SK-N-SH (cell line): ENCODE measurements at regions not wholly inside any gene's neighbourhood (a gene's known extent, or its start where the extent isn't known, plus 50 kb on each side); places are given as distances from the start of the nearest gene placed in this dataset.

Experiments
- CTCF ChIA-PET: fragments of 300-600, 350-600 bp; formaldehyde crosslinking; extraction: SDS; loops from one replicate; lab custom pipeline; 2021; lab: Yijun Ruan, JAX
- POLR2A ChIA-PET: fragments of 350-600 bp; sonication (Branson Sonifier 250); formaldehyde crosslinking; extraction: SDS; loops from one replicate; lab custom pipeline; 2020; ENCODE audit warnings: antibody characterized with exemption, inconsistent platforms; lab: Yijun Ruan, JAX
- DNase-seq: peaks from one replicate; pipeline ENCODE4 v3.0.0; 2012
- H2AFZ ChIP-seq: fragments of 200-600 bp; sonication (generic); 2 replicates; pipeline ENCODE4 v1.8.1; 2016; ENCODE audit warnings: antibody characterized with exemption, mild to moderate bottlenecking, low read depth
- H3F3A ChIP-seq: fragments of 200-600 bp; sonication (generic); replicated peaks from 2 replicates; pipeline ENCODE3; 2016; ENCODE audit warnings: antibody characterized with exemption, mild to moderate bottlenecking; ENCODE audit not compliant: insufficient read depth
- H3K27ac ChIP-seq, 2 experiments: fragments of 200-500 bp in 1 of 2; fragments of 200-600 bp in 1 of 2; sonication (Bioruptor generic) in 1 of 2; sonication (generic), shearing (Covaris generic) in 1 of 2; 2 replicates each; pipeline versions ENCODE4 v1.5.1 to v1.6.1; 2014 to 2016; ENCODE audit warnings: low read depth in 2 of 2, inconsistent platforms in 1 of 2, low read length in 1 of 2, mild to moderate bottlenecking in 1 of 2, mixed read lengths in 1 of 2
- H3K27me3 ChIP-seq: fragments of 200-600 bp; sonication (generic), shearing (Covaris generic); 2 replicates; pipeline ENCODE4 v1.6.1; 2016; ENCODE audit warnings: mixed run types; ENCODE audit not compliant: insufficient read depth
- H3K36me3 ChIP-seq, 2 experiments: fragments of 200-500 bp in 1 of 2; fragments of 200-600 bp in 1 of 2; sonication (Bioruptor generic) in 1 of 2; sonication (generic) in 1 of 2; replicated peaks in 1 of 2; 2 replicates each; pipeline versions ENCODE3 to v1.5.1; 2014 to 2016; ENCODE audit warnings: low read length in 1 of 2, mild to moderate bottlenecking in 1 of 2; ENCODE audit not compliant: insufficient read depth in 2 of 2, control insufficient read depth in 1 of 2
- H3K4me1 ChIP-seq, 2 experiments: fragments of 200-500 bp in 1 of 2; fragments of 200-600 bp in 1 of 2; sonication (Bioruptor generic) in 1 of 2; sonication (generic), shearing (Covaris generic) in 1 of 2; 2 replicates each; pipeline versions ENCODE4 v1.5.1 to v1.6.1; 2014 to 2016; ENCODE audit warnings: low read depth in 1 of 2, low read length in 1 of 2, mixed run types in 1 of 2; ENCODE audit not compliant: insufficient read depth in 2 of 2, control insufficient read depth in 1 of 2
- H3K4me2 ChIP-seq: fragments of 200-600 bp; sonication (generic), shearing (Covaris generic); 2 replicates; pipeline ENCODE4 v1.6.1; 2017; ENCODE audit warnings: mixed run types
- H3K4me3 ChIP-seq, 2 experiments: fragments of 200-500 bp in 1 of 2; fragments of 200-600 bp in 1 of 2; sonication (Bioruptor generic) in 1 of 2; sonication (generic), shearing (Covaris generic) in 1 of 2; 2 replicates each; pipeline versions ENCODE4 v1.5.1 to v1.8.1; 2014 to 2016; ENCODE audit warnings: low read depth in 2 of 2, inconsistent platforms in 1 of 2, low read length in 1 of 2, mild to moderate bottlenecking in 1 of 2, mixed read lengths in 1 of 2, moderate library complexity in 1 of 2
- H3K79me2 ChIP-seq: fragments of 200-600 bp; sonication (generic); 2 replicates; pipeline ENCODE4 v1.8.1; 2017; ENCODE audit warnings: mild to moderate bottlenecking; ENCODE audit not compliant: insufficient read depth
- H3K9ac ChIP-seq: fragments of 200-600 bp; sonication (generic); 2 replicates; pipeline ENCODE4 v1.6.1; 2017; ENCODE audit warnings: mixed run types
- H3K9me2 ChIP-seq: fragments of 200-600 bp; sonication (generic); 2 replicates; pipeline ENCODE4 v1.6.1; 2017; ENCODE audit warnings: mixed run types
- H3K9me3 ChIP-seq: fragments of 200-600 bp; sonication (generic); 2 replicates; pipeline ENCODE4 v1.6.1; 2017; ENCODE audit warnings: mixed run types, mild to moderate bottlenecking, moderate library complexity
- H4K20me1 ChIP-seq: fragments of 200-600 bp; sonication (generic); 2 replicates; pipeline ENCODE4 v1.6.1; 2017; ENCODE audit warnings: mild to moderate bottlenecking, mixed run types; ENCODE audit not compliant: insufficient read depth
- CTCF ChIP-seq: fragments of 200-600 bp; sonication (generic); IDR thresholded peaks from 2 replicates; pipeline ENCODE4 v1.6.1; 2017; ENCODE audit warnings: antibody characterized with exemption, mild to moderate bottlenecking, moderate library complexity
- GATA2 ChIP-seq: sonication (generic); formaldehyde crosslinking; IDR thresholded peaks from 2 replicates; pipeline ENCODE4 v1.5.0; 2020; ENCODE audit warnings: mild to moderate bottlenecking, missing genetic modification reagents
- NRF1 ChIP-seq: IDR thresholded peaks from 2 replicates; pipeline ENCODE4 v1.6.1; 2012; ENCODE audit warnings: low read depth, mild to moderate bottlenecking, low read length
- PBX3 ChIP-seq: IDR thresholded peaks from 2 replicates; pipeline ENCODE4; 2012
- RXRA ChIP-seq: IDR thresholded peaks from 2 replicates; pipeline ENCODE4 v1.4.0; 2012; ENCODE audit warnings: low read depth, mild to moderate bottlenecking, borderline replicate concordance
- SMC3 ChIP-seq: IDR thresholded peaks from 2 replicates; pipeline ENCODE4 v1.6.1; 2012; ENCODE audit warnings: low read depth, low read length, improper control_type of control experiment
- ZBTB33 ChIP-seq: IDR thresholded peaks from 2 replicates; pipeline ENCODE4 v1.4.0; 2012; ENCODE audit warnings: low read depth, borderline replicate concordance
- WGBS: methylation state at CpG from one replicate; pipeline ENCODE4 v1.1.6; 2017; ENCODE audit warnings: low lambda C conversion rate; 5-methylcytosine and 5-hydroxymethylcytosine counted together

GRCh38 chr3:78238811-78239210 lies 1198.9 kb downstream of the ROBO2 start:
- Histone ChIP-seq H3K27me3 (no peaks in the 10 kb centered on the region), H3K9ac (no peak overlapping the region), H3K9me3 (no peaks in the 10 kb centered on the region), H3K4me3 (no peak overlapping the region), H3K27ac (no peak overlapping the region), H2AFZ (no peak overlapping the region)
- WGBS, result 74% methylated on average over 5 of the region's 5 CpGs
- no peak for TF ChIP-seq ZBTB33
- no peak for TF ChIP-seq CTCF
- no peak for TF ChIP-seq PBX3
- TF ChIP-seq GATA2 (CRISPR knock-in tag), result no peak
- no peak for TF ChIP-seq NRF1
- TF ChIP-seq SMC3, result no peak
- TF ChIP-seq, all 33 proteins: peak for 0
- ChIA-PET CTCF (no interaction called here), POLR2A (no interaction called here)
- H3F3A ChIP-seq, result no peaks in the 10 kb centered on the region
- no peaks in the 10 kb centered on the region for H3K79me2 ChIP-seq
- H4K20me1 ChIP-seq, result no peaks in the 10 kb centered on the region
- no peaks in the 10 kb centered on the region for H3K4me1 ChIP-seq
- no peak overlapping the region for H3K4me2 ChIP-seq
- H3K9me2 ChIP-seq, result no peaks in the 10 kb centered on the region
- no peak for DNase-seq
- no peaks in the 10 kb centered on the region for H3K36me3 ChIP-seq

GRCh38 chr3:78242724-78243123 lies 1202.8 kb downstream of the ROBO2 start:
- H3K27me3 ChIP-seq, result no peaks in the 10 kb centered on the region
- H3K9me2 ChIP-seq, result no peaks in the 10 kb centered on the region
- H3K79me2 ChIP-seq, result no peaks in the 10 kb centered on the region
- no peak overlapping the region for H3K4me2 ChIP-seq
- no peak overlapping the region for H3K9ac ChIP-seq
- H4K20me1 ChIP-seq, result no peaks in the 10 kb centered on the region
- H3K9me3 ChIP-seq, result no peaks in the 10 kb centered on the region
- H2AFZ ChIP-seq, result no peak overlapping the region
- no peak overlapping the region for H3K27ac ChIP-seq
- DNase-seq, result no peak
- no peaks in the 10 kb centered on the region for H3F3A ChIP-seq
- CTCF ChIA-PET, result no interaction called here
- H3K36me3 ChIP-seq, result no peaks in the 10 kb centered on the region
- TF ChIP-seq GATA2 (CRISPR knock-in tag) (peak; percentile 26; the same call in 1 of the 2 replicates), RXRA (no peak)
- POLR2A ChIA-PET, result no interaction called here
- no peak overlapping the region for H3K4me3 ChIP-seq
- WGBS, result 34% methylated on average over 3 of the region's 3 CpGs
- no peaks in the 10 kb centered on the region for H3K4me1 ChIP-seq
